K562 (cell line): ENCODE measurements at regions not wholly inside any gene's neighbourhood (a gene's known extent, or its start where the extent isn't known, plus 50 kb on each side); places are given as distances from the start of the nearest gene placed in this dataset.

Experiments used
- ATAC-seq: fragments of 200-7000 bp; cut with Tn5 transposase; 3 replicates; pipeline ENCODE4 v1.9.1; 2020; ENCODE audit warnings: moderate library complexity
- BruUV-seq: library from RNA; stranded (reverse); fragments of 400-500 nt; replicated peaks from 2 replicates; lab custom pipeline; 2021; lab: Mats Ljungman, UMichigan
- CTCF ChIA-PET: fragments of 300-600 bp; formaldehyde crosslinking; extraction: SDS; loops from one replicate; lab custom pipeline; 2021; ENCODE audit warnings: low intra/inter-chr PET ratio; lab: Yijun Ruan, JAX
- POLR2A ChIA-PET: fragments of 300-600, 350-650 bp; sonication (Branson Sonifier 250); formaldehyde crosslinking; extraction: SDS; loops from one replicate; lab custom pipeline; 2021; ENCODE audit warnings: antibody characterized with exemption, inconsistent platforms; lab: Yijun Ruan, JAX
- DNase-seq, 4 experiments: peaks; one replicate each; pipeline versions ENCODE4 v3.0.0 to v3.0.0-alpha.2; 2011 to 2018; ENCODE audit warnings: low spot score in 3 of 4, mixed read lengths in 3 of 4; ENCODE audit errors: extremely low read depth in 1 of 4
- FAIRE-seq: peaks from 2 replicates; lab custom pipeline; 2011; peaks lifted over from hg19 to GRCh38; lab: Jason Lieb, UNC
- H2AFZ ChIP-seq: 2 replicates; pipeline ENCODE4 v1.6.0; 2011; ENCODE audit warnings: low read depth, low read length, control low read depth, inconsistent platforms
- H3K27ac ChIP-seq: fragments of 200-600 bp; 3 replicates; pipeline ENCODE4 v1.8.0; 2011; ENCODE audit warnings: low read depth, mild to moderate bottlenecking, control low read depth, inconsistent platforms, low read length, moderate library complexity, mixed read lengths; ENCODE audit errors: extremely low read depth
- H3K27me3 ChIP-seq, 2 experiments: fragments of 300-600 bp in 1 of 2; 2 replicates in 1 of 2; 3 replicates in 1 of 2; pipeline versions ENCODE4 v1.6.0 to v1.8.0; 2011; ENCODE audit warnings: inconsistent platforms in 2 of 2, low read length in 2 of 2, mild to moderate bottlenecking in 1 of 2, mixed read lengths in 1 of 2, moderate library complexity in 1 of 2; ENCODE audit not compliant: control insufficient read depth in 2 of 2, insufficient read depth in 2 of 2
- H3K36me3 ChIP-seq: fragments of 300-600 bp; 3 replicates; pipeline ENCODE4 v1.8.0; 2011; ENCODE audit warnings: mild to moderate bottlenecking, low read length, inconsistent platforms; ENCODE audit not compliant: control insufficient read depth, insufficient read depth
- H3K4me1 ChIP-seq, 2 experiments: fragments of 200-600 bp in 1 of 2; replicated peaks in 1 of 2; 2 replicates in 1 of 2; 3 replicates in 1 of 2; pipeline versions ENCODE4 v1.5.1 to v1.8.0; 2011; ENCODE audit warnings: inconsistent platforms in 2 of 2, low read length in 2 of 2, mild to moderate bottlenecking in 1 of 2, mixed read lengths in 1 of 2, moderate library complexity in 1 of 2; ENCODE audit not compliant: control insufficient read depth in 2 of 2, insufficient read depth in 2 of 2
- H3K4me2 ChIP-seq: 2 replicates; pipeline ENCODE4 v1.6.1; 2011; ENCODE audit warnings: low read length, control low read depth, inconsistent platforms, mixed read lengths; ENCODE audit not compliant: insufficient read depth
- H3K4me3 ChIP-seq: fragments of 200-600 bp; sonication (generic), shearing (Covaris generic); 2 replicates; pipeline ENCODE4 v1.5.1; 2016; ENCODE audit warnings: control low read depth, inconsistent platforms
- H3K79me2 ChIP-seq: fragments of 200-600 bp; 3 replicates; pipeline ENCODE4 v1.8.0; 2011; ENCODE audit warnings: low read length, inconsistent platforms; ENCODE audit not compliant: control insufficient read depth, insufficient read depth
- H3K9ac ChIP-seq, 2 experiments: 2 replicates each; pipeline versions ENCODE4 v1.6.0 to v1.6.1; 2011; ENCODE audit warnings: low read depth in 2 of 2, low read length in 2 of 2, control low read depth in 1 of 2, inconsistent platforms in 1 of 2, mild to moderate bottlenecking in 1 of 2, mixed read lengths in 1 of 2; ENCODE audit not compliant: insufficient read depth in 1 of 2
- H3K9me1 ChIP-seq: one replicate; pipeline ENCODE4 v1.6.0; 2011; ENCODE audit warnings: inconsistent platforms, mild to moderate bottlenecking, low read length, moderate library complexity; ENCODE audit not compliant: control insufficient read depth, insufficient read depth
- H3K9me3 ChIP-seq: replicated peaks from 2 replicates; pipeline ENCODE4 v1.5.1; 2011; ENCODE audit warnings: low read depth, low read length, inconsistent platforms; ENCODE audit not compliant: control insufficient read depth, insufficient read depth
- H4K20me1 ChIP-seq: replicated peaks from 2 replicates; pipeline ENCODE4 v1.6.1; 2011; ENCODE audit warnings: low read length, inconsistent platforms, mixed read lengths; ENCODE audit not compliant: control insufficient read depth, insufficient read depth
- CEBPB ChIP-seq: fragments of 450-650 bp; IDR thresholded peaks from 2 replicates; pipeline ENCODE4 v1.6.1; 2016; ENCODE audit warnings: missing genetic modification characterization, missing compliant biosample characterization
- DIDO1 ChIP-seq: fragments of 450-650 bp; IDR thresholded peaks from 2 replicates; pipeline ENCODE4 v1.6.1; 2016; ENCODE audit warnings: low read depth, missing biosample characterization, missing genetic modification characterization
- ETV1 ChIP-seq: fragments of 450-650 bp; conservative IDR thresholded peaks from 2 replicates; pipeline ENCODE4 v1.6.1; 2016; ENCODE audit warnings: missing genetic modification characterization, control low read depth, low read depth, missing compliant biosample characterization
- JUNB ChIP-seq: fragments of 450-650 bp; formaldehyde crosslinking; conservative IDR thresholded peaks from 2 replicates; pipeline ENCODE4 v1.4.0; 2020; ENCODE audit warnings: mild to moderate bottlenecking
- MITF ChIP-seq: IDR thresholded peaks from 2 replicates; pipeline ENCODE4 v1.6.1; 2014; ENCODE audit warnings: antibody characterized with exemption
- MYBL2 ChIP-seq, 2 experiments: fragments of 450-650 bp in 1 of 2; sonication (generic) in 1 of 2; formaldehyde crosslinking in 1 of 2; IDR thresholded peaks; 2 replicates each; pipeline versions ENCODE4 v1.6.1 to v1.8.1; 2017 to 2022; ENCODE audit warnings: borderline replicate concordance in 1 of 2, inconsistent platforms in 1 of 2, low read depth in 1 of 2, mild to moderate bottlenecking in 1 of 2, missing genetic modification reagents in 1 of 2, moderate library complexity in 1 of 2
- PHB ChIP-seq: fragments of 250-450 bp; sonication (Bioruptor Pico); IDR thresholded peaks from 2 replicates; pipeline ENCODE4 v1.5.0; 2021
- RBM25 ChIP-seq: fragments of 200-400 bp; formaldehyde crosslinking; IDR thresholded peaks from 2 replicates; pipeline ENCODE4 v1.6.1; 2018; ENCODE audit warnings: low read length, low read depth, moderate library complexity; ENCODE audit not compliant: severe bottlenecking
- TCF15 ChIP-seq: fragments of 250-450 bp; sonication (Bioruptor Pico); IDR thresholded peaks from 2 replicates; pipeline ENCODE4 v1.8.0; 2022; ENCODE audit warnings: moderate library complexity, mild to moderate bottlenecking, inconsistent platforms
- WGBS: fragments of 100-300 bp; shearing (Covaris generic); methylation state at CpG from one replicate; pipeline ENCODE4 v1.1.6; 2016; ENCODE audit warnings: low coverage, mixed read lengths; ENCODE audit not compliant: insufficient coverage; ENCODE audit errors: missing lambda C conversion rate; 5-methylcytosine and 5-hydroxymethylcytosine counted together
- in situ Hi-C: fragments of 300-500 bp; cut with MboI; formaldehyde crosslinking; loops from 4 replicates; pipeline ENCODE4 v1.15.0; 2018; ENCODE audit warnings: inconsistent platforms, mixed read lengths
- intact Hi-C: fragments of 100-400 bp; cut with micrococcal nuclease; formaldehyde crosslinking; loops from 2 replicates; pipeline ENCODE4 v1.14.2; 2022
- TF ChIP-seq, protein P1 (sequence below): fragments of 450-650 bp; IDR thresholded peaks from 2 replicates; pipeline ENCODE4 v1.6.1; 2016; ENCODE audit warnings: low read depth
- TF ChIP-seq, protein P2 (sequence below), 2 experiments: fragments of 450-650 bp in 1 of 2; sonication (generic) in 1 of 2; formaldehyde crosslinking; conservative IDR thresholded peaks; 2 replicates each; pipeline versions ENCODE4 v1.4.0 to v1.8.1; 2020 to 2022; ENCODE audit warnings: mild to moderate bottlenecking in 1 of 2, missing genetic modification reagents in 1 of 2

DNA sequence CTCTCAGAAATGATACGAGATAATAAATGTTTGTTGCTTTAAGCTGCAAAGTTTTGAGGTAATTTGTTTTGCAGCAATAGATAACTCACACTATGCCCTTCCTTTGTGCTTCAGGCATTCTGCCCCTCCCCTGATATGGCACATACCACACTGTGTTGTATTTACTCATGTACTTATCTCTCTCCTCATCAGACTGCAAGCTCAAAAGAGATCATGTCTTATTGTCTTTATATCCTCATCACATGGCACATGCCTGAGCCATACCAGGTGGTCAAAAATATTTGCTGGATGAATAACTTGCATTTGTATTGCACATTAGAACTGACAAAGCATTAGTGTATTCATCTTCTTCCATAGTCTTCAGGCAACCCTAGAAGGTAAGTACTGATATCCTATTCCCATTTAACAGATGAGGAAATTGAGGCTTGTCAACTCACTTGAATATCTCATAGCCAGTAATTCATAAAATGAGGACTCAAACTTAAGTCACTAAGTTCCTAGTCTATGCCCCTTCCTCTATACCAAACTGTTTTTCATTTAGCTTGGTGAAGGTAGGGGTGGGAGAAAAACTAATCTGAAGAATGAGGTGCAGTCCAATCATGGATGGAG lies 83.9 kb upstream of the EED start:
- BruUV-seq: no TSS peak
- Histone ChIP-seq H3K27me3 (no peaks in the 10 kb centered on the region), H3K4me3 (no peak overlapping the region), H3K9me1 (no peaks in the 10 kb centered on the region), H3K4me2 (no peak overlapping the region), H3K4me1 (peaks cover 40 to 91% of the 10 kb centered on the region in 2 experiments), H3K9ac (no peak overlapping the region), H3K27ac (peak overlapping the region; percentile 80; the same call in 1 of the 3 replicates), H4K20me1 (no peaks in the 10 kb centered on the region), H3K36me3 (no peaks in the 10 kb centered on the region; the same call in 2 of the 3 replicates), H3K9me3 (no peaks in the 10 kb centered on the region), H2AFZ (0 out of 2 replicates have a peak overlapping the region, but pooled peaks have one; percentile 94), H3K79me2 (0 out of 3 replicates have a peak, but pooled peaks cover 2% of the 10 kb centered on the region)
- in situ Hi-C loops: no loop called here
- FAIRE-seq (no peak), ATAC-seq (no peak), DNase-seq (no peak)
- ChIA-PET POLR2A (interaction anchor here (0.6 to 3.4 kb wide), 8 partner anchors 9 to 105 kb away, joined by 3 to 18 read pairs (median 4); no protein-coding TSS in a partner anchor), CTCF (no interaction called here)
- 0% methylated on average over 1 of the region's 1 CpG for WGBS
- intact Hi-C loops: no loop called here
- TF ChIP-seq DIDO1 (tag): no peak
- TF ChIP-seq, protein P1, sequence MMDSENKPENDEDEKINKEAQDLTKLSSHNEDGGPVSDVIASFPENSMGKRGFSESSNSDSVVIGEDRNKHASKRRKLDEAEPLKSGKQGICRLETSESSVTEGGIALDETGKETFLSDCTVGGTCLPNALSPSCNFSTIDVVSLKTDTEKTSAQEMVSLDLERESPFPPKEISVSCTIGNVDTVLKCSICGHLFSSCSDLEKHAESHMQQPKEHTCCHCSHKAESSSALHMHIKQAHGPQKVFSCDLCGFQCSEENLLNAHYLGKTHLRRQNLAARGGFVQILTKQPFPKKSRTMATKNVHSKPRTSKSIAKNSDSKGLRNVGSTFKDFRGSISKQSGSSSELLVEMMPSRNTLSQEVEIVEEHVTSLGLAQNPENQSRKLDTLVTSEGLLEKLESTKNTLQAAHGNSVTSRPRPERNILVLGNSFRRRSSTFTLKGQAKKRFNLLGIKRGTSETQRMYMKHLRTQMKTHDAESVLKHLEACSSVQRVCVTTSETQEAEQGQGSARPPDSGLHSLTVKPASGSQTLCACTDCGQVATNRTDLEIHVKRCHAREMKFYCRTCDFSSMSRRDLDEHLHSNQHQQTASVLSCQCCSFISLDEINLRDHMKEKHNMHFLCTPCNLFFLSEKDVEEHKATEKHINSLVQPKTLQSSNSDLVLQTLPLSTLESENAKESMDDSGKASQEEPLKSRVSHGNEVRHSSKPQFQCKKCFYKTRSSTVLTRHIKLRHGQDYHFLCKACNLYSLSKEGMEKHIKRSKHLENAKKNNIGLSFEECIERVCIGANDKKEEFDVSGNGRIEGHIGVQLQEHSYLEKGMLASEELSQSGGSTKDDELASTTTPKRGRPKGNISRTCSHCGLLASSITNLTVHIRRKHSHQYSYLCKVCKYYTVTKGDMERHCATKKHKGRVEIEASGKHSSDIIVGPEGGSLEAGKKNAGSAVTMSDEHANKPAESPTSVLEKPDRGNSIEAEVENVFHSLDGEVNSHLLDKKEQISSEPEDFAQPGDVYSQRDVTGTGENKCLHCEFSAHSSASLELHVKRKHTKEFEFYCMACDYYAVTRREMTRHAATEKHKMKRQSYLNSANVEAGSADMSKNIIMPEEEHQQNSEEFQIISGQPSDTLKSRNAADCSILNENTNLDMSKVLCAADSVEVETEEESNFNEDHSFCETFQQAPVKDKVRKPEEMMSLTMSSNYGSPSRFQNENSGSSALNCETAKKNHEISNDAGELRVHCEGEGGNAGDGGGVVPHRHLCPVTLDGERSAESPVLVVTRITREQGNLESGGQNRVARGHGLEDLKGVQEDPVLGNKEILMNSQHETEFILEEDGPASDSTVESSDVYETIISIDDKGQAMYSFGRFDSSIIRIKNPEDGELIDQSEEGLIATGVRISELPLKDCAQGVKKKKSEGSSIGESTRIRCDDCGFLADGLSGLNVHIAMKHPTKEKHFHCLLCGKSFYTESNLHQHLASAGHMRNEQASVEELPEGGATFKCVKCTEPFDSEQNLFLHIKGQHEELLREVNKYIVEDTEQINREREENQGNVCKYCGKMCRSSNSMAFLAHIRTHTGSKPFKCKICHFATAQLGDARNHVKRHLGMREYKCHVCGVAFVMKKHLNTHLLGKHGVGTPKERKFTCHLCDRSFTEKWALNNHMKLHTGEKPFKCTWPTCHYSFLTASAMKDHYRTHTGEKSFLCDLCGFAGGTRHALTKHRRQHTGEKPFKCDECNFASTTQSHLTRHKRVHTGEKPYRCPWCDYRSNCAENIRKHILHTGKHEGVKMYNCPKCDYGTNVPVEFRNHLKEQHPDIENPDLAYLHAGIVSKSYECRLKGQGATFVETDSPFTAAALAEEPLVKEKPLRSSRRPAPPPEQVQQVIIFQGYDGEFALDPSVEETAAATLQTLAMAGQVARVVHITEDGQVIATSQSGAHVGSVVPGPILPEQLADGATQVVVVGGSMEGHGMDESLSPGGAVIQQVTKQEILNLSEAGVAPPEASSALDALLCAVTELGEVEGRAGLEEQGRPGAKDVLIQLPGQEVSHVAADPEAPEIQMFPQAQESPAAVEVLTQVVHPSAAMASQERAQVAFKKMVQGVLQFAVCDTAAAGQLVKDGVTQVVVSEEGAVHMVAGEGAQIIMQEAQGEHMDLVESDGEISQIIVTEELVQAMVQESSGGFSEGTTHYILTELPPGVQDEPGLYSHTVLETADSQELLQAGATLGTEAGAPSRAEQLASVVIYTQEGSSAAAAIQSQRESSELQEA: no peak
- peak; percentile 96 for TF ChIP-seq RBM25
- TF ChIP-seq, protein P2, sequence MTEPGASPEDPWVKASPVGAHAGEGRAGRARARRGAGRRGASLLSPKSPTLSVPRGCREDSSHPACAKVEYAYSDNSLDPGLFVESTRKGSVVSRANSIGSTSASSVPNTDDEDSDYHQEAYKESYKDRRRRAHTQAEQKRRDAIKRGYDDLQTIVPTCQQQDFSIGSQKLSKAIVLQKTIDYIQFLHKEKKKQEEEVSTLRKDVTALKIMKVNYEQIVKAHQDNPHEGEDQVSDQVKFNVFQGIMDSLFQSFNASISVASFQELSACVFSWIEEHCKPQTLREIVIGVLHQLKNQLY (CRISPR knock-in tag; conservative IDR thresholded peaks at IDR 0.05): no peak
- TF ChIP-seq TCF15 (CRISPR knock-in tag): no peak
- TF ChIP-seq MYBL2 (IDR thresholded peaks at IDR 0.05; ENCODE audit: low read depth): no peak
- no peak for TF ChIP-seq MYBL2 (CRISPR knock-in tag; IDR thresholded peaks at IDR 0.05; ENCODE audit: borderline replicate concordance)
- TF ChIP-seq ETV1 (tag): no peak
- TF ChIP-seq MITF: no peak
- no peak for TF ChIP-seq PHB
- no peak for TF ChIP-seq CEBPB (tag)
- TF ChIP-seq JUNB (CRISPR knock-in tag): no peak
